ENCODE measurements at regions not wholly inside any gene's neighbourhood (a gene's known extent, or its start where the extent isn't known, plus 50 kb on each side); places are given as distances from the start of the nearest gene placed in this dataset.

GRCh38 chr6:108741331-108741989, 106.8 kb upstream of the ARMC2 start:
- TF ChIP-seq POLR2A (IDR thresholded peaks at IDR 0.05), result no peak
- Histone ChIP-seq H3K27ac (no peak overlapping the region), H3K4me3 (no peak overlapping the region), H3K9me3 (no peaks in the 10 kb centered on the region), H3K27me3 (no peaks in the 10 kb centered on the region), H3K4me1 (peaks cover 0 to 7% of the 10 kb centered on the region in 2 donors), H3K36me3 (no peaks in the 10 kb centered on the region)
- intact Hi-C loops (cut with DNase I; ENCODE audit: low total_unique reads), result no loop called here
- in situ Hi-C loops (cut with MboI; ENCODE audit: low sequenced_read_pairs in 4 of 4), result no loop called here
- ATAC-seq (no peak), DNase-seq (no peak)

- TF ChIP-seq CTCF (IDR thresholded peaks at IDR 0.05 in 4 of 5, conservative IDR thresholded peaks at IDR 0.05 in 1 of 5) (no peak), POLR2A (IDR thresholded peaks at IDR 0.05) (no peak)
- Histone ChIP-seq H3K4me1 (peaks cover 0 to 7% of the 10 kb centered on the region in 2 donors), H3K27me3 (no peaks in the 10 kb centered on the region), H3K9me3 (no peaks in the 10 kb centered on the region), H3K4me3 (no peak overlapping the region), H3K36me3 (no peaks in the 10 kb centered on the region), H3K27ac (no peak overlapping the region)
- intact Hi-C loops (cut with DNase I; ENCODE audit: low total_unique reads) (no loop called here), in situ Hi-C loops (cut with MboI; ENCODE audit: low sequenced_read_pairs in 4 of 4) (no loop called here)
- DNase-seq (no peak), ATAC-seq (no peak)
Measured at GRCh38 chr6:108742041-108742440, 106.2 kb upstream of the ARMC2 start.

GRCh38 chr6:108744244-108744972, 103.8 kb upstream of the ARMC2 start:
- Histone ChIP-seq H3K27ac (no peak overlapping the region), H3K4me3 (no peak overlapping the region), H3K27me3 (no peaks in the 10 kb centered on the region), H3K4me1 (peaks cover 0 to 7% of the 10 kb centered on the region in 2 donors), H3K9me3 (no peaks in the 10 kb centered on the region), H3K36me3 (no peaks in the 10 kb centered on the region)
- ATAC-seq (no peak), DNase-seq (no peak)
- TF ChIP-seq POLR2A (IDR thresholded peaks at IDR 0.05) (no peak), CTCF (IDR thresholded peaks at IDR 0.05 in 4 of 5, conservative IDR thresholded peaks at IDR 0.05 in 1 of 5) (no peak)
- intact Hi-C loops (cut with DNase I; ENCODE audit: low total_unique reads), result no loop called here
- in situ Hi-C loops (cut with MboI; ENCODE audit: low sequenced_read_pairs in 4 of 4), result no loop called here

- H3K27ac ChIP-seq, result no peak overlapping the region
- TF ChIP-seq POLR2A (IDR thresholded peaks at IDR 0.05) (no peak), CTCF (IDR thresholded peaks at IDR 0.05 in 4 of 5, conservative IDR thresholded peaks at IDR 0.05 in 1 of 5) (no peak)
- no peak overlapping the region for H3K4me3 ChIP-seq
- no peak for ATAC-seq
- peaks cover 0 to 7% of the 10 kb centered on the region in 2 donors for H3K4me1 ChIP-seq
- H3K9me3 ChIP-seq, result no peaks in the 10 kb centered on the region
- in situ Hi-C loops (cut with MboI; ENCODE audit: low sequenced_read_pairs in 4 of 4), result no loop called here
- H3K27me3 ChIP-seq, result no peaks in the 10 kb centered on the region
- intact Hi-C loops (cut with DNase I; ENCODE audit: low total_unique reads), result no loop called here
- no peak for DNase-seq
- no peaks in the 10 kb centered on the region for H3K36me3 ChIP-seq
Measured at GRCh38 chr6:108744996-108745395, 103.2 kb upstream of the ARMC2 start.

- Histone ChIP-seq H3K9me3 (no peaks in the 10 kb centered on the region), H3K4me3 (no peak overlapping the region), H3K36me3 (no peaks in the 10 kb centered on the region), H3K4me1 (peaks cover 0 to 7% of the 10 kb centered on the region in 2 donors), H3K27ac (no peak overlapping the region), H3K27me3 (no peaks in the 10 kb centered on the region)
- intact Hi-C loops (cut with DNase I; ENCODE audit: low total_unique reads) (no loop called here), in situ Hi-C loops (cut with MboI; ENCODE audit: low sequenced_read_pairs in 4 of 4) (no loop called here)
- ATAC-seq (no peak), DNase-seq (no peak)
- TF ChIP-seq POLR2A (IDR thresholded peaks at IDR 0.05), result no peak
- no peak for TF ChIP-seq CTCF (IDR thresholded peaks at IDR 0.05 in 4 of 5, conservative IDR thresholded peaks at IDR 0.05 in 1 of 5)
Measured at GRCh38 chr6:108745664-108746336, 102.4 kb upstream of the ARMC2 start.
